ENCODE measurements at regions not wholly inside any gene's neighbourhood (a gene's known extent, or its start where the extent isn't known, plus 50 kb on each side); places are given as distances from the start of the nearest gene placed in this dataset.
"Not testable (repeated sequence)": the region's sequence is repeated elsewhere in the genome, so short reads cannot be mapped to it uniquely, and the experiment has no call there.

- Histone ChIP-seq H3K4me3 (no peak overlapping the region), H3K4me1 (no peaks in the 10 kb centered on the region), H3K27me3 (ENCODE audit: low read depth) (peaks cover 3% of the 10 kb centered on the region; the same call in 1 of the 2 replicates), H3K9me3 (no peaks in the 10 kb centered on the region), H3K36me3 (replicated peaks) (no peaks in the 10 kb centered on the region)
- no peak for DNase-seq (ENCODE audit: low spot score in 2 of 2)
- in situ Hi-C loops (cut with MboI; ENCODE audit: low sequenced_read_pairs), result no loop called here
These were observed 125.1 kb upstream of the STARD13 start for GRCh38 chr13:33410619-33411018.

- H3K4me3 ChIP-seq, result no peak overlapping the region
- in situ Hi-C loops (cut with MboI; ENCODE audit: low sequenced_read_pairs), result no loop called here
- no peaks in the 10 kb centered on the region for H3K4me1 ChIP-seq
- peaks cover 3% of the 10 kb centered on the region; the same call in 1 of the 2 replicates for H3K27me3 ChIP-seq (ENCODE audit: low read depth)
- H3K9me3 ChIP-seq, result no peaks in the 10 kb centered on the region
- no peak for DNase-seq (ENCODE audit: low spot score in 2 of 2)
- H3K36me3 ChIP-seq (replicated peaks), result no peaks in the 10 kb centered on the region
These were observed 125.8 kb upstream of the STARD13 start for GRCh38 chr13:33411312-33411711.

GRCh38 chr13:33415822-33416221, 130.3 kb upstream of the STARD13 start:
- H3K4me3 ChIP-seq, result no peak overlapping the region
- no peaks in the 10 kb centered on the region for H3K9me3 ChIP-seq
- peaks cover 3% of the 10 kb centered on the region; the same call in 1 of the 2 replicates for H3K27me3 ChIP-seq (ENCODE audit: low read depth)
- no peaks in the 10 kb centered on the region for H3K4me1 ChIP-seq
- no peak for DNase-seq (ENCODE audit: low spot score in 2 of 2)
- in situ Hi-C loops (cut with MboI; ENCODE audit: low sequenced_read_pairs), result no loop called here
- H3K36me3 ChIP-seq (replicated peaks), result no peaks in the 10 kb centered on the region

- H3K4me3 ChIP-seq; H3K27me3 ChIP-seq (ENCODE audit: low read depth); H3K4me1 ChIP-seq; in situ Hi-C loops (cut with MboI; ENCODE audit: low sequenced_read_pairs); H3K9me3 ChIP-seq; H3K36me3 ChIP-seq (replicated peaks): not testable (repeated sequence)
- DNase-seq (ENCODE audit: low spot score in 2 of 2), result peak in 1 of 2 experiments; percentile 12
These were observed 132.8 kb upstream of the STARD13 start for GRCh38 chr13:33418224-33418953.

- H3K4me3 ChIP-seq; H3K27me3 ChIP-seq (ENCODE audit: low read depth); H3K4me1 ChIP-seq; H3K36me3 ChIP-seq (replicated peaks); DNase-seq (ENCODE audit: low spot score in 2 of 2); in situ Hi-C loops (cut with MboI; ENCODE audit: low sequenced_read_pairs); H3K9me3 ChIP-seq: not testable (repeated sequence)
These were observed 134.6 kb upstream of the STARD13 start for GRCh38 chr13:33420117-33420516.

- no peaks in the 10 kb centered on the region for H3K4me1 ChIP-seq
- no peak for DNase-seq (ENCODE audit: low spot score in 2 of 2)
- H3K4me3 ChIP-seq, result no peak overlapping the region
- in situ Hi-C loops (cut with MboI; ENCODE audit: low sequenced_read_pairs), result no loop called here
- no peaks in the 10 kb centered on the region for H3K27me3 ChIP-seq (ENCODE audit: low read depth)
- H3K9me3 ChIP-seq, result no peaks in the 10 kb centered on the region
- H3K36me3 ChIP-seq (replicated peaks), result no peaks in the 10 kb centered on the region
These were observed 140.6 kb upstream of the STARD13 start for GRCh38 chr13:33426131-33426530.

- Histone ChIP-seq H3K36me3 (replicated peaks) (no peaks in the 10 kb centered on the region), H3K27me3 (ENCODE audit: low read depth) (no peaks in the 10 kb centered on the region), H3K4me3 (no peak overlapping the region), H3K9me3 (no peaks in the 10 kb centered on the region), H3K4me1 (no peaks in the 10 kb centered on the region)
- DNase-seq (ENCODE audit: low spot score in 2 of 2), result no peak
- in situ Hi-C loops (cut with MboI; ENCODE audit: low sequenced_read_pairs), result no loop called here
These were observed 147.8 kb upstream of the STARD13 start for GRCh38 chr13:33433316-33433715.

GRCh38 chr13:33434676-33435075, 149.1 kb upstream of the STARD13 start:
- DNase-seq (ENCODE audit: low spot score in 2 of 2), result no peak
- Histone ChIP-seq H3K4me1 (no peaks in the 10 kb centered on the region), H3K4me3 (no peak overlapping the region), H3K36me3 (replicated peaks) (no peaks in the 10 kb centered on the region), H3K27me3 (ENCODE audit: low read depth) (no peaks in the 10 kb centered on the region), H3K9me3 (no peaks in the 10 kb centered on the region)
- in situ Hi-C loops (cut with MboI; ENCODE audit: low sequenced_read_pairs), result no loop called here

- in situ Hi-C loops (cut with MboI; ENCODE audit: low sequenced_read_pairs), result no loop called here
- Histone ChIP-seq H3K36me3 (replicated peaks) (no peaks in the 10 kb centered on the region), H3K4me1 (no peaks in the 10 kb centered on the region), H3K27me3 (ENCODE audit: low read depth) (no peaks in the 10 kb centered on the region), H3K4me3 (no peak overlapping the region), H3K9me3 (no peaks in the 10 kb centered on the region)
- no peak for DNase-seq (ENCODE audit: low spot score in 2 of 2)
These were observed 149.7 kb upstream of the STARD13 start for GRCh38 chr13:33435207-33435606.

GRCh38 chr13:33438918-33439317, 153.4 kb upstream of the STARD13 start:
- Histone ChIP-seq H3K27me3 (ENCODE audit: low read depth) (no peaks in the 10 kb centered on the region), H3K9me3 (no peaks in the 10 kb centered on the region), H3K4me3 (no peak overlapping the region), H3K4me1 (no peaks in the 10 kb centered on the region; the same call in 1 of the 2 replicates), H3K36me3 (replicated peaks) (no peaks in the 10 kb centered on the region)
- DNase-seq (ENCODE audit: low spot score in 2 of 2), result no peak
- in situ Hi-C loops (cut with MboI; ENCODE audit: low sequenced_read_pairs), result no loop called here

GRCh38 chr13:33441015-33441414, 155.5 kb upstream of the STARD13 start:
- DNase-seq (ENCODE audit: low spot score in 2 of 2), result peak; percentile 26 to 28
- H3K4me3 ChIP-seq, result no peak overlapping the region
- H3K36me3 ChIP-seq (replicated peaks), result no peaks in the 10 kb centered on the region
- H3K4me1 ChIP-seq, result no peaks in the 10 kb centered on the region; the same call in 1 of the 2 replicates
- H3K27me3 ChIP-seq (ENCODE audit: low read depth), result no peaks in the 10 kb centered on the region
- no peaks in the 10 kb centered on the region for H3K9me3 ChIP-seq
- in situ Hi-C loops (cut with MboI; ENCODE audit: low sequenced_read_pairs), result no loop called here

- Histone ChIP-seq H3K36me3 (replicated peaks) (no peaks in the 10 kb centered on the region), H3K4me3 (no peak overlapping the region), H3K4me1 (no peaks in the 10 kb centered on the region; the same call in 1 of the 2 replicates), H3K27me3 (ENCODE audit: low read depth) (no peaks in the 10 kb centered on the region), H3K9me3 (0 out of 2 replicates have a peak, but pooled peaks cover 3% of the 10 kb centered on the region)
- no peak for DNase-seq (ENCODE audit: low spot score in 2 of 2)
- in situ Hi-C loops (cut with MboI; ENCODE audit: low sequenced_read_pairs), result no loop called here
These were observed 159.5 kb upstream of the STARD13 start for GRCh38 chr13:33445024-33445423.

GRCh38 chr13:33445476-33445875, 159.9 kb upstream of the STARD13 start:
- in situ Hi-C loops (cut with MboI; ENCODE audit: low sequenced_read_pairs), result no loop called here
- Histone ChIP-seq H3K27me3 (ENCODE audit: low read depth) (no peaks in the 10 kb centered on the region), H3K9me3 (0 out of 2 replicates have a peak, but pooled peaks cover 3% of the 10 kb centered on the region), H3K36me3 (replicated peaks) (no peaks in the 10 kb centered on the region), H3K4me3 (no peak overlapping the region), H3K4me1 (no peaks in the 10 kb centered on the region; the same call in 1 of the 2 replicates)
- DNase-seq (ENCODE audit: low spot score in 2 of 2), result no peak

- Histone ChIP-seq H3K27me3 (ENCODE audit: low read depth) (no peaks in the 10 kb centered on the region), H3K4me3 (no peak overlapping the region), H3K9me3 (0 out of 2 replicates have a peak, but pooled peaks cover 3% of the 10 kb centered on the region), H3K36me3 (replicated peaks) (no peaks in the 10 kb centered on the region), H3K4me1 (no peaks in the 10 kb centered on the region)
- in situ Hi-C loops (cut with MboI; ENCODE audit: low sequenced_read_pairs), result no loop called here
- no peak for DNase-seq (ENCODE audit: low spot score in 2 of 2)
These were observed 161.5 kb upstream of the STARD13 start for GRCh38 chr13:33446821-33447725.
